ENCODE measurements at regions not wholly inside any gene's neighbourhood (a gene's known extent, or its start where the extent isn't known, plus 50 kb on each side); places are given as distances from the start of the nearest gene placed in this dataset.

DNA sequence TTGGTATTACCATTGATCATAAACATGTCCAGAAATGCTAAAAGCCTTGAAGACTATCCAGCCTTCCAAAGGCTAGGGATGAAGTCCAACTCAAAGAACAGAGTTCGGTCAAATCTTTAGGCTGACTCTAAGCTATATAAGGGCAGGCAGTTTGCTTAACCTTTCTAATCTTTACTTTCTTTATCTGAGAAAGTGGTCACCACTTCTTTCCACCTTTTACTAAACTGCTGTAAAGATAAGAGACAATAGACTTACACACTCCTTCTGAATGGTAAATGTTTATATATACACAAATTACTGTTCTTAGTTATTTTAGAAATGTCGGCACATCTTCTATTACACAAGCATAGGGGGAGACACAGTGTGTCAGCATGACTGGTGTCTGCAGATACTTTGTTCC lies 100.4 kb downstream of the NREP start:
- TF ChIP-seq, protein P1, sequence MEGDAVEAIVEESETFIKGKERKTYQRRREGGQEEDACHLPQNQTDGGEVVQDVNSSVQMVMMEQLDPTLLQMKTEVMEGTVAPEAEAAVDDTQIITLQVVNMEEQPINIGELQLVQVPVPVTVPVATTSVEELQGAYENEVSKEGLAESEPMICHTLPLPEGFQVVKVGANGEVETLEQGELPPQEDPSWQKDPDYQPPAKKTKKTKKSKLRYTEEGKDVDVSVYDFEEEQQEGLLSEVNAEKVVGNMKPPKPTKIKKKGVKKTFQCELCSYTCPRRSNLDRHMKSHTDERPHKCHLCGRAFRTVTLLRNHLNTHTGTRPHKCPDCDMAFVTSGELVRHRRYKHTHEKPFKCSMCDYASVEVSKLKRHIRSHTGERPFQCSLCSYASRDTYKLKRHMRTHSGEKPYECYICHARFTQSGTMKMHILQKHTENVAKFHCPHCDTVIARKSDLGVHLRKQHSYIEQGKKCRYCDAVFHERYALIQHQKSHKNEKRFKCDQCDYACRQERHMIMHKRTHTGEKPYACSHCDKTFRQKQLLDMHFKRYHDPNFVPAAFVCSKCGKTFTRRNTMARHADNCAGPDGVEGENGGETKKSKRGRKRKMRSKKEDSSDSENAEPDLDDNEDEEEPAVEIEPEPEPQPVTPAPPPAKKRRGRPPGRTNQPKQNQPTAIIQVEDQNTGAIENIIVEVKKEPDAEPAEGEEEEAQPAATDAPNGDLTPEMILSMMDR (conservative IDR thresholded peaks at IDR 0.05; ENCODE audit: low read depth, low read length), result no peak
- TF ChIP-seq, protein P2, sequence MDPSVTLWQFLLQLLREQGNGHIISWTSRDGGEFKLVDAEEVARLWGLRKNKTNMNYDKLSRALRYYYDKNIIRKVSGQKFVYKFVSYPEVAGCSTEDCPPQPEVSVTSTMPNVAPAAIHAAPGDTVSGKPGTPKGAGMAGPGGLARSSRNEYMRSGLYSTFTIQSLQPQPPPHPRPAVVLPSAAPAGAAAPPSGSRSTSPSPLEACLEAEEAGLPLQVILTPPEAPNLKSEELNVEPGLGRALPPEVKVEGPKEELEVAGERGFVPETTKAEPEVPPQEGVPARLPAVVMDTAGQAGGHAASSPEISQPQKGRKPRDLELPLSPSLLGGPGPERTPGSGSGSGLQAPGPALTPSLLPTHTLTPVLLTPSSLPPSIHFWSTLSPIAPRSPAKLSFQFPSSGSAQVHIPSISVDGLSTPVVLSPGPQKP (IDR thresholded peaks at IDR 0.05; ENCODE audit: borderline replicate concordance, low read depth, low read length), result no peak
- TF ChIP-seq FOS (IDR thresholded peaks at IDR 0.05; ENCODE audit: low read depth, low read length) (no peak), RAD21 (IDR thresholded peaks at IDR 0.05; ENCODE audit: low read length) (no peak), POLR2A (IDR thresholded peaks at IDR 0.05; ENCODE audit: low read depth, low read length) (no peak), BHLHE40 (IDR thresholded peaks at IDR 0.05; ENCODE audit: low read depth, low read length) (no peak), RCOR1 (IDR thresholded peaks at IDR 0.05; ENCODE audit: insufficient replicate concordance, low read length) (no peak), RFX5 (IDR thresholded peaks at IDR 0.05; ENCODE audit: low read depth, low read length) (no peak), MAZ (IDR thresholded peaks at IDR 0.05; ENCODE audit: borderline replicate concordance, low read depth, low read length) (no peak)

Data from IMR-90 (cell line).